NCI-H226 (cell line): ENCODE measurements at regions not wholly inside any gene's neighbourhood (a gene's known extent, or its start where the extent isn't known, plus 50 kb on each side); places are given as distances from the start of the nearest gene placed in this dataset.
"Not testable (repeated sequence)": the region's sequence is repeated elsewhere in the genome, so short reads cannot be mapped to it uniquely, and the experiment has no call there.

ENCODE experiments used
- DNase-seq: peaks from one replicate; pipeline ENCODE4 v3.0.0-alpha.2; 2015

- no peak for DNase-seq
Measured at GRCh38 chr1:228994676-228995594, 259.7 kb downstream of the RHOU start.

DNA sequence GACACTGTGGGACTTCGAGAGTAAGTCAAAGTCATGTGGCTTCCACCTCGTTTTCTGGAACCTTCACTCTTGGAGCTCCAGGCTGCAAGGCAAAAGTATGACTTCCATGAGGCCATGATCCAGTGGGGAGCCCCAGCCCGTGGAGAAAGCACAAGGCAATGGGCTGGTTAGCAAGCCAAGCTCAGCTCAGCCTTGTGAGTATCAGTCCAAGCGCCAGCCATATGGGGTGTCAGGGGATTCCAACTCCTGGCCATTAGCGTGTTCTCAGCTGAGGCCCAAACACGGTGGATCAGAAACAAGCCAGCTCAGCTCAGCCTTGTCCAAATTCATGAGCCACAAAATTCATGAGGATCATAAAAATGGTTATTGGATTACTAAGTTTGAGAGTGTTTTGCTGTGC lies 261.0 kb downstream of the RHOU start:
- DNase-seq: no peak

GRCh38 chr1:228997721-228998144 lies 262.5 kb downstream of the RHOU start:
- DNase-seq: no peak

DNA sequence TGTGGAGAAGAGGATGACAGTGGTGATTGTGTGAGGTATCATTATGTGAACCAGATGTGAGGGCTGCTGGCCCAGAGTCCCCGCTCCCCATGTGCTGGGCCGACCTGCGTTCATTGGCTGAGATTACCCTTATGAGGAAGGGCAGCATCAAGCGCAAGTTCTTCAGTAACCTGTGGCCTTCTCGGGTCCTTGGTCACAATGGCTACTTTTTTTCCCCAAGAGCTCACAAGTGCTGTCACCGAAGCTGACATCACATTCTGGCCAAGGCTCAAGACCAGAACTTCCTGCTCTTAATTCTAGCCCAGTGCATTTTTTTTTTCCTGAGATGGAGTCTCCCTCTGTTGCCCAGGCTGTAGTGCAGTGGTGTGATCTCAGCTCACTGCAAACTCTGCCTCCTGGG lies 262.9 kb downstream of the RHOU start:
- no peak for DNase-seq

GRCh38 chr1:228999446-229000170 lies 264.3 kb downstream of the RHOU start:
- DNase-seq: no peak

GRCh38 chr1:229000187-229000586 lies 264.9 kb downstream of the RHOU start:
- no peak for DNase-seq

DNA sequence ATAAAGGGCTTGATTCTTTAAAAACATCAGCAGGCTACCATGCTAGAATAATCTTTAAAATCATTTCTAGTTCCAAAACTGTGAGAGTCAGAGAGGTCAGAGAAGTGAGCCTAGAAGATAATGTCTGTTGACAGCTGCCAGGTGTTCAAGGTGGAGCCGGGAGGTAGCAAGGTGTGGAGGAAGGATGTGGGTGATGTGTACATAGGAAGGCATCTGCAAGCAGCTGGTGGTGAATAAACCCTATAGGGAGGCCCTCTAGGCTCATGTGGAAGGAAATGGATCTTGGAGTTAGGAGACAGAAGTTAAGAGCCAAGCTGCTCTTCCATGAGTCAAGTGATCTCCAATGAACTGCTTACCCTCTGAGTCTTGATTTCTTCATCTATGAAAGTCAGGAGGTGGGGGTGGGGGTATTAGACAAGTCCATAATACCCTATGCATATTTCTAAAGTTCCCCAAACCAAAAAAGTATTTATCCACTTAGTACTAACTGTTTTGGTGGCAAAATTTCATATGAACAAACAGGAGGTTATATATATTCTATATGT lies 266.3 kb downstream of the RHOU start:
- no peak for DNase-seq

DNA sequence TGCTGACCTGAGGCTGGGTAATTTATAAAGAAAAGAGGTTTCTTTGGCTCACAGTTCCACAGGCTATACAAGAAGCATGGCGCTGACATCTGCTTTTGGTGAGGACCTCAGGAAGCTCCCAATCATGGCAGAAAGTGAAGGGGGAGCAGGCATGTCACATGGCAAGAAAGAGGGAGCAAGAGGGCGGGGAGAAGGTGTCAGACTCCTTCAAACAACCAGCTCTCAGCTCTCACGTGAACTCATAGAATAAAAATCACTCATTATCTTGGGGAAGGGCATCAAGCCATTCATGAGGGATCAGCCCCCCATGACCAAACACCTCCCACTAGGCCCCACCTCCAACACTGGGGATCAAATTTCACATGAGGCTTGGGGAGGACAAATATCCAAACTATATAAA lies 266.8 kb downstream of the RHOU start:
- no peak for DNase-seq

GRCh38 chr1:229002451-229002960 lies 267.2 kb downstream of the RHOU start:
- DNase-seq: no peak

GRCh38 chr1:229003233-229004031 lies 267.5 kb upstream of the RAB4A start:
- DNase-seq: no peak

DNA sequence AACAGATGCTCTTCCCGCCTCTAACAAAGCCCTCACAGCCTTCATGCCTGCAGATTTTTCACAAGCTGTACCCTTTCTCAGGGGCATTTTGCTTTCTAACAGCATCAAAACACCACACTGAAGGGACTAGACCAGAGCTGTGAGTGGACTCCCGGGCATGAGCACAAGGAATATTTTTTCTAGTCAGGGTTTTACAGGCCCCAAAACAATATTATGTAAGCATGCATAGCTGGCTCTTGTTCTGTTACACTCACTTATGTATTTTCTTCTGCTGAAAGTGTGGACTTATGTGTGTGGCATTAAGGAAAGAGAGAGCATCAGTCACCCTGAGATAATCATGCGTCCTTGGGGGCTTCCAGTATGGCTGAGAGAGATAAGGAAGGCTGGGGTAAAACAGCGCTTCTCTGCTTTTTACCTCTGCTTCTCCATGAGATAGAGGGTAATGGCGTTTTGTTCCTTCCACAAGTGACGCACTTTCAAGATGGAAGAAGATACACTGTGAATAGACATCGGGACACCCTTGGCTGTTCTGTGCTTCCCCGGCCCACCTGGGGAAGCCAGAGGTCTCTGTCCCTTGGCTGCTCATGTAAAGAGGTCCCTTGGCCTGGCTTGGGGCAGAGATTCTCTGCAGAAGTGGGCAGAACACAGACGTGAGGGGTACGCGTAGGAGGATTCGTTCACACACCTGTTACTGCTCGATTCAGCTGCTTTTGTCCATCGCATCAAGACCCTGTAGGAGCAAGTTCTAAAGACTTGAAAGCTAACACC lies 266.7 kb upstream of the RAB4A start:
- DNase-seq: no peak

DNA sequence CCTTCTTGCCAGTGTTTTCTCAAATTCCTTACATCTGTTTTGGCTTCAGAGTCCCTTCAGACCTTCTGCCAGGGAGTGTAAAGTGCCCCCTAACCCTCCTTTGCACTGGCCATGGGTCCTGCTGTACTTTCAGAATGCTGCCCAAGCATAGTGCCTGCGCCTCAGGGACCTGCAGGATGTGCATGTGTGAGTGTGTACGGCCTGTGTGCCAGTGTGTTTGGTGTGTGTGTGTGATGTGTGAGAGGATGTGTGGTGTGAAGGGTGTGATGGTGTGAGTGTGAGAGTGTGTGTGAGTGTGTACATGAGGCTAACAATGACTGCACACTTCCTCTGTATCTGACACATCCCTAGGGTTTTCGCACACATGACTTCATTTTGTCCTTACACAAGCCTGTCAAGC lies 265.8 kb upstream of the RAB4A start:
- DNase-seq: no peak

GRCh38 chr1:229005556-229005955 lies 265.4 kb upstream of the RAB4A start:
- DNase-seq: no peak

- DNase-seq: no peak
Measured at GRCh38 chr1:229006121-229006870, 264.6 kb upstream of the RAB4A start.

GRCh38 chr1:229007167-229007566 lies 263.7 kb upstream of the RAB4A start:
- DNase-seq: no peak

- DNase-seq: no peak
Measured at GRCh38 chr1:229007701-229008100, 263.2 kb upstream of the RAB4A start.

DNA sequence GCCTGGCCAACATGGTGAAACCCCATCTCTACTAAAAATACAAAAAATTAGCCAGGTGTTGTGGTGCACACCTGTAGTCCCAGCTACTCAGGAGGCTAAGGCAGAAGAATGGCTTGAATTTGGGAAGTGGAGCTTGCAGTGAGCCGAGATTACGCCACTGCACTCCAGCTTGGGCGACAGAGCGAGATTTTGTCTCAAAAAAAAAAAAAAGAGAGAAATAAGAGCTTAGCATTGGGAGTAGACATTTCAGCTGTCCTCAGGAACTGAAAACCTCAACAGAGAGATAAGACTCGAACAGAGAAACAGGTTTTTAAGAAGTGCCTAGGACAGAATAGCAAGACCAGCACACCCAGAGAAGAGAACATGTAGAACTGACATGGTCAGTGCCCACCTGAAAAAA lies 262.6 kb upstream of the RAB4A start:
- not testable (repeated sequence) for DNase-seq

DNA sequence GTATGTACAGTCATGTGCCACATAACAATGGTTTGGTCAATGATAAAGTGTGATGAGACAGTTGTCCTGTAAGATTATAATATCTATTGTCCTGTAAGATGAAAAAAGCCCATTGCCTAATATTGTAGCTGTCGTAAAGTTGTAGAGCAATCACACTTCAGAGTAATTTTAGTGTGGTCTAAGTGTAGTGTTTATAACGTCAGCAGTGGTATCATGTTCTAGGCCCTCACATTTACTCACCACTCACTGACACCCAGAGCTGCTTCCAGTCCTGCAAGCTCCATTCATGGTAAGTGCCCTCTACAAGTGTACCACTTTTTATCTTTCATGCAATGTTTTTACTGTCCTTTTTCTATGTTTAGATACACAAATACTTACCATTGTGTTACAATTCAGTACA lies 259.9 kb upstream of the RAB4A start:
- DNase-seq: no peak

DNA sequence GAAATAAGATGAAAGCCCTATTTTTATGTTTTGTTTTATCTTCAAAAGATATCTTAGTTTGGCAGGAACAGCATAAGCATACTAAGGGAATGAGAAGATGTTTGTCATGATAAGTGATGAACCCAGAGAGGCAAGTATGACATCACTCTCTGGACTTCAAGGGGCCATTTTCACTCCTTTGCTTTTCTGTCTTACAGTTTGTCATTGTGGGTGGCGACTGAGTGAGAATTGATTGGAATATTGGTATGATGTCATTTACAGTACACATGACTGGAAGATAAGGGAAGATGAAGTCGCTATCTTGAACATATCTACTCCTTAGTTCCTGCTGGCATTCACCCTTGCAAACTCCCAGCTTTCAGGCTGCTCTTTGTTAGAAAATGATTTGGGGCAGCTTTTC lies 258.1 kb upstream of the RAB4A start:
- no peak for DNase-seq

GRCh38 chr1:229013981-229014380 lies 256.9 kb upstream of the RAB4A start:
- DNase-seq: no peak

GRCh38 chr1:229015806-229016205 lies 255.1 kb upstream of the RAB4A start:
- DNase-seq: no peak
